ENCODE measurements at regions not wholly inside any gene's neighbourhood (a gene's known extent, or its start where the extent isn't known, plus 50 kb on each side); places are given as distances from the start of the nearest gene placed in this dataset.
"Not testable (repeated sequence)": the region's sequence is repeated elsewhere in the genome, so short reads cannot be mapped to it uniquely, and the experiment has no call there.

DNA sequence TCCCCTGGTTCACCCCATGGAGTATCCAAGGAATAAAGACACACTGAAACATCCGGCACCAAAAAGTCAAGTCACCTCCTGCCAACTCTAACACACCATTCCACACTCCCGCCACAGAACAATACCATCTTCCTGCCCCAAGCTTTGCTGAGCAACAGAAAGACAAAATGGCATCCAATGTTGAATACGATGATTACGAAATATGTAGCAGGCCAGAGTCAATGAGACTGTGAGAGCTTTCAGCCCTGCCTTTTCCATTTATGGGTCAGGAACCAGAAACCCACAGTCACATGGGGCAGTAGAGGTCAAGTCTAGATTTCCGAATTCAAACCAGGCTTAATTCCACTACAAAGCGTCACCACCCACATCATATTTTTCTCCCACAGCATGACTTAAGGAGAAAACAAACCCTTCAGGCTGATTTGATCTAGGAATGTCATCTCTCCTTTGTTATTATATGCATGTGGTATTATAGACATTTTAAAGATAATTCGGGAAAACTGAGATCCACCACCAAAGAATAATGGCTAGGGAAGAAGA lies 249.8 kb downstream of the SETD4 start:
- no peak overlapping the region for H3K27ac ChIP-seq
- no peaks in the 10 kb centered on the region for H3K4me1 ChIP-seq (replicated peaks in 1 of 2)
- no peak overlapping the region for H3K4me3 ChIP-seq
- intact Hi-C loops (cut with DNase I), result no loop called here
- H3K9me3 ChIP-seq (replicated peaks in 1 of 3), result no peaks in the 10 kb centered on the region
- 82 to 89% (median 86%) methylated on average over 7 of the region's 7 CpGs for WGBS, 4 donors
- TF ChIP-seq, protein P1, sequence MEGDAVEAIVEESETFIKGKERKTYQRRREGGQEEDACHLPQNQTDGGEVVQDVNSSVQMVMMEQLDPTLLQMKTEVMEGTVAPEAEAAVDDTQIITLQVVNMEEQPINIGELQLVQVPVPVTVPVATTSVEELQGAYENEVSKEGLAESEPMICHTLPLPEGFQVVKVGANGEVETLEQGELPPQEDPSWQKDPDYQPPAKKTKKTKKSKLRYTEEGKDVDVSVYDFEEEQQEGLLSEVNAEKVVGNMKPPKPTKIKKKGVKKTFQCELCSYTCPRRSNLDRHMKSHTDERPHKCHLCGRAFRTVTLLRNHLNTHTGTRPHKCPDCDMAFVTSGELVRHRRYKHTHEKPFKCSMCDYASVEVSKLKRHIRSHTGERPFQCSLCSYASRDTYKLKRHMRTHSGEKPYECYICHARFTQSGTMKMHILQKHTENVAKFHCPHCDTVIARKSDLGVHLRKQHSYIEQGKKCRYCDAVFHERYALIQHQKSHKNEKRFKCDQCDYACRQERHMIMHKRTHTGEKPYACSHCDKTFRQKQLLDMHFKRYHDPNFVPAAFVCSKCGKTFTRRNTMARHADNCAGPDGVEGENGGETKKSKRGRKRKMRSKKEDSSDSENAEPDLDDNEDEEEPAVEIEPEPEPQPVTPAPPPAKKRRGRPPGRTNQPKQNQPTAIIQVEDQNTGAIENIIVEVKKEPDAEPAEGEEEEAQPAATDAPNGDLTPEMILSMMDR (IDR thresholded peaks at IDR 0.05), result no peak
- no peak for TF ChIP-seq POLR2A (IDR thresholded peaks at IDR 0.05)
- no peaks in the 10 kb centered on the region for H3K36me3 ChIP-seq (replicated peaks in 1 of 2)
- no peaks in the 10 kb centered on the region for H3K27me3 ChIP-seq
- no peak for DNase-seq

DNA sequence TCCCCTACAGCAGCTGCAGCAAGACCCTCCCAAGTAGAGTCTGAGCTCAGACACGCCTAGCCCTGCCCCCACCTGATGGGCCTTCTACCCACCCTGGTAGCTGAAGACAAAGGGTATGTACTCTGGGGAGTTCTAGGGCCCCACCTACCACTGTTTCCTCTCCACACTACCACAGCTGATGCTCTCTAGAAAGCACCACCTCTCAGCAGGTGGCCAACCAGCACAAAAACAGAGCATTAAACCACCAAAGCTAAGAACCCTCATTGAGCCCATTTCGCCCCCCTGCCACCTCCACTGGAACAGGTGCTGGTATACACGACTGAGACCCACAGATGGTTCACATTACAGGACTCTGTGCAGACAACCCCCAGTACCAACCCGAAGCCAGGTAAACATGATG lies 258.9 kb downstream of the SETD4 start:
- no peaks in the 10 kb centered on the region for H3K36me3 ChIP-seq (replicated peaks in 1 of 2)
- no peak for TF ChIP-seq POLR2A (IDR thresholded peaks at IDR 0.05)
- TF ChIP-seq, protein P1 (IDR thresholded peaks at IDR 0.05), result no peak
- no peaks in the 10 kb centered on the region for H3K9me3 ChIP-seq (replicated peaks in 1 of 3)
- DNase-seq, result no peak
- no peak overlapping the region for H3K4me3 ChIP-seq
- intact Hi-C loops (cut with DNase I), result no loop called here
- no peaks in the 10 kb centered on the region for H3K27me3 ChIP-seq
- no peak overlapping the region for H3K27ac ChIP-seq
- no peaks in the 10 kb centered on the region for H3K4me1 ChIP-seq (replicated peaks in 1 of 2)
- 66 to 86% (median 81%) methylated on average over 3 to 4 of the region's 4 CpGs for WGBS, 4 donors

DNA sequence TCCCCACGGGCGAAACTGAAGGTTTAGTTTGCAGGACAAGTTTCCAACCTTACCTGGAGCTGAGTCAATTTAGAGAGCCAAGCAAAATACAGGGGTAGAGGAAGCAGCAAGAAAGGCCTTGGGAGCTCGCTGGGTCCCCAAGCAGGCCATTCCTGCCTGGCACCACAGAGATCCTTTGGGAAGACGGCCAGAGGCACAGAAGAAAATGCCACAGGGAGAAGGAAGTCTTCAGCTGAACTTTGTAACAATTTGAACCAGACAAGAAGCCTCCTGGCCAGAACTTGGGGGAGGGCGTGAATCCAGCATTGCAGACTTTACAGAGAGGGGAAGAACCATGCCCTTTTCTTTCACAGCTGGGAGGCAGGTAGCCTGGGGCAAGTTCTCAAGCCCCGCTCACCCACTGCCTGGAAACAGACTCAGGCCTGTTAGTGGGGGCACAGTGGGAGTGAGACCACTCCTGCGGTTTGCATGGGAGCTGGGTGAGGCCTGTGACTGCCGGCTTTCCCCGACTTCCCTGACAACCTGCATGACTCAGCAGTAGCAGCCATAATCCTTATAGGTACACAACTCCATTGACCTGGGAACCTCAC lies 259.4 kb downstream of the SETD4 start:
- H3K4me3 ChIP-seq; H3K27ac ChIP-seq; H3K9me3 ChIP-seq (replicated peaks in 1 of 3); DNase-seq; H3K4me1 ChIP-seq (replicated peaks in 1 of 2); H3K27me3 ChIP-seq; intact Hi-C loops (cut with DNase I); H3K36me3 ChIP-seq (replicated peaks in 1 of 2): not testable (repeated sequence)
- WGBS, 4 donors, result 73 to 89% (median 88%) methylated on average over 6 to 9 of the region's 9 CpGs

- Histone ChIP-seq H3K4me1 (replicated peaks in 1 of 2) (no peaks in the 10 kb centered on the region), H3K36me3 (replicated peaks in 1 of 2) (no peaks in the 10 kb centered on the region), H3K27me3 (peaks cover 12% of the 10 kb centered on the region), H3K4me3 (no peak overlapping the region), H3K9me3 (replicated peaks in 1 of 3) (no peaks in the 10 kb centered on the region), H3K27ac (no peak overlapping the region)
- no peak for TF ChIP-seq POLR2A (IDR thresholded peaks at IDR 0.05)
- TF ChIP-seq, protein P1 (IDR thresholded peaks at IDR 0.05), result no peak
- DNase-seq, result no peak
- intact Hi-C loops (cut with DNase I), result no loop called here
- WGBS, 4 donors, result 17 to 18% (median 17%) methylated on average over 2 of the region's 2 CpGs
Observed at GRCh38 chr21:35796844-35797243, 263.5 kb downstream of the SETD4 start.

GRCh38 chr21:35794527-35794926 lies 265.8 kb downstream of the SETD4 start:
- peaks cover 12% of the 10 kb centered on the region for H3K27me3 ChIP-seq
- intact Hi-C loops (cut with DNase I); H3K36me3 ChIP-seq (replicated peaks in 1 of 2); H3K27ac ChIP-seq; H3K4me1 ChIP-seq (replicated peaks in 1 of 2); DNase-seq; H3K9me3 ChIP-seq (replicated peaks in 1 of 3); H3K4me3 ChIP-seq: not testable (repeated sequence)
- WGBS, 4 donors, result 72 to 85% (median 80%) methylated on average over 4 of the region's 4 CpGs

Data from adrenal gland (tissue), 9 donors.